Erythroblast (primary cell): ENCODE measurements at regions not wholly inside any gene's neighbourhood (a gene's known extent, or its start where the extent isn't known, plus 50 kb on each side); places are given as distances from the start of the nearest gene placed in this dataset.

Source experiments
- GATA1 ChIP-seq: IDR thresholded peaks from 2 replicates; pipeline ENCODE4 v1.6.1; 2011; ENCODE audit warnings: low read depth, mild to moderate bottlenecking, control low read depth, low read length, moderate library complexity
- POLR2A ChIP-seq: IDR thresholded peaks from 2 replicates; pipeline ENCODE4 v1.6.1; 2011; ENCODE audit warnings: mild to moderate bottlenecking, low read length

DNA sequence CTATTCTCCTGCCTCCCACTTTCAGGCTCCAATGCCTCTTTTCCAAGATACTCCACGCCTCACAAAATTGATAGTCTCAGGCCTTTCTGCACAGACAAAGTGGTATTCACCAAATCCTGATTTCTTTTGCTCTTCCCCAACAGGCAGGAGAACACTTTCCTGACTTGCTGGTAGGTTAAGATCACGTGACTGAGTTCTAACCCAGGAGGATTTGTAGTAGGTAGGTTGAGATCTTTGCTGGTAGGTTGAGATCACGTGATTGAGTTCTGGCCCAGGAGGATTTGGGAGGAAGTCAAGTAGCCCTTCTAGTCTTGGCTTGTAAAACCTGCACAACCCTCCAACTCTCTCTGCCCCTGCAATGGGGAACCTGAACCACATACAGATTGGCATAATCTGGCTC lies 741.5 kb downstream of the TYW1 start:
- TF ChIP-seq POLR2A (no peak), GATA1 (no peak)
